Activated gamma-delta T cell treated with anti-CD3 and anti-CD28 coated beads, Interleukin-2, amount 50 U/mL, for 16 hours (primary cell): ENCODE measurements at regions not wholly inside any gene's neighbourhood (a gene's known extent, or its start where the extent isn't known, plus 50 kb on each side); places are given as distances from the start of the nearest gene placed in this dataset.

Experiments
- DNase-seq: peaks from one replicate; pipeline ENCODE4 v3.0.0-alpha.2; 2020; ENCODE audit warnings: low read depth

- no peak for DNase-seq
Observed at GRCh38 chr12:4015225-4016091, 142.3 kb upstream of the PARP11 start.

DNA sequence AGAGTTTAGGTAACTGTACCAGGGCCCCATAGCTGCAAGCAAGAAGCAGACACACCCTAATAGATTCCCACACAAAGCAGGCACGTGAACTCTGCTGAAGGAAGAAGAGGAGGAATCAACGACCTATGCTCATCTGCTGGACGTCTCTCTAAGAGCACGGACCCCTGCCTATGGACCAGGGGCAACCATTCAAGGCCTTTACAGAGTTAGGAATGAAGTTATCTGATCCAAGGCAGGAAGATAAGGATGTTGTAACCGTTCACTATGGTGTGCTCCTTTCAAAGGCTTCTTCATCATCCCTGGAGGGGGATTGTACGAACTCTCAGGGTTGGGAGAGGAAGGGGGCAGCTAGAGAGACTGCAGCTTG is 141.6 kb upstream of the PARP11 start:
- DNase-seq: no peak

- no peak for DNase-seq
Observed at GRCh38 chr12:4014444-4014843, 141.2 kb upstream of the PARP11 start.

DNA sequence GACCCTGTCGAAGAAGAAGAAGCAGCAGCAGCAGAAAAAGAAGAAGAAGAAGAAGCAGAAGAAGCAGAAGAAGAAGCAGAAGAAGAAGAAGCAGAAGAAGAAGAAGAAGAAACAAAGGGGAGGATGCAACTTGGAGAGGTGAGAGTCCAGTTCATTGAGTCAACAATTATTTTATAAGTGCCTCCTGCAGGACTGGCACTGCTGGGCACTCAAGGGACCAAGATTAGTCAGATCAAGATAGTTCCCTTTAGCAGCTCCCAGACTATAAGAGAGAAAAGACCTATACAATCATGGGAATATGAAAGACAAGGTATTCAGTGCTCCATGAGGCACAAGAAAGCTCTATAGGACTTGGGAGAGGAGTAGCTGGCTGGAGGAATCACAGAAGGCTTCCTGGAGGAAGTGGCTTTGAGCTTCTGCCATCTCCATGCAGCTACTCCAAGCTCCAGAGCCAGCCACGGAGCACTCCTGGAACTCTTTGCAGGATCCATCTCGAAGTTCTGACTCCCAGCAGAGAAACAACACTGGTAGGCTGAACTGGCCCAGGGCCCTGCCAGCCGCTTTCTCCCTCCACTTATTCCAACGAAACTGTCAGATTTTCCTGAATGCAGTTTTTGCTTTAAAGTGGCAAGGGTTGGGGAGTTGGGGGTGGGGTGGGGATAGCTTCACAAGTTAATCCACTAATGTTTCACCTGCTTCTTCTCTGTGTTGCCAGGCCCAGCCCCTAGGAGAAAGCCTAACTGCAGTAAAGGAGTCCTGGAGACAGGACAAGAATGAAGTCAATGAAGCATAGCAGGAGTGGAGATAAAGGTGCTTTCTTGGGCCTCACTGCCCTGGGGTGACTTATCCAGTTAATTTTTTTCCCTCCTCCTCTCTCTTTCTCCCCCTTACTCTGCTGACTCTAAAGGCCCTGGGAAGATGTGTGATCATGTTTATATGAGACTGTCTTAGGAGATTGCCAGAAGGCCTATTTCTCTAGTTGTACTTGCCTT is 140.1 kb upstream of the PARP11 start:
- DNase-seq: no peak

DNA sequence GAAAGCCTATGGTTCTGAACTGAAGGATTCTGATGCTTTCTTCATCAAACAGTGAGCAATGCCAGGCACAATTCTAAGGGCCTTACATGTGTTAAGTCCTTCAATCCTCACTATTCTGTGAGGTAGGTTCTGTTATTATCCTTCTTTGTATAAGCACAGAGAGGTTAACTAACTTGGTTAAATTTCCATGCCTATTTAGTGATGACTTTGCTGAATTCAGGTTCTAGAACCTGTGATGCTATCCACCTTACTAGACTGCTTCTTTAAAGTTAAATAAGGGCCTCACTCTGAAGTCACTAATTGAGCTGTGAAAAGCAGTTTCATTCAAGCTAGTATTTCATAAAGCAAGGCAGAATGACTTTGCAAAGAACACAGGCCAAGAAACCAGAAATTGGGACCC is 138.9 kb upstream of the PARP11 start:
- no peak for DNase-seq

- DNase-seq: no peak
Observed at GRCh38 chr12:4011597-4011996, 138.4 kb upstream of the PARP11 start.

- DNase-seq: no peak
Observed at GRCh38 chr12:4009979-4010704, 136.9 kb upstream of the PARP11 start.

DNA sequence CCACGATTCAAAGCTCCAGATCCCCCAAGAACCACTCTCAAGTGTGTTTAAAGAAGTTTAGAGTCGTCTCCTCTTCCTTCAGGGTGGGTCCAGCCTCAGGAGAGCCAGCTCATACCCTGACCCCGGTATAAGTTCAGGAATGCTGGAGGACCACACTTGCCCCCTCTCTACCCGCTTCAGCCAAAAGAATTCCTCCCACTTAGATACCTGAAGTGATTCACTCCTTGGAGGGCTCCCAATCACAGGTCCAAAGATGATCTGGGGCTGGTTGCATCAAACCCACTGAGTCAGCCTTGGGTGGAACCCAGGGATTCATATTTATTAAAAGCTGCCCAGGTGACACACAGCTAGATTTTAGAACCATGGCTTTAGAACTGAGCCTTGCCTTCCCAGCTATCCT is 133.5 kb upstream of the PARP11 start:
- no peak for DNase-seq

DNA sequence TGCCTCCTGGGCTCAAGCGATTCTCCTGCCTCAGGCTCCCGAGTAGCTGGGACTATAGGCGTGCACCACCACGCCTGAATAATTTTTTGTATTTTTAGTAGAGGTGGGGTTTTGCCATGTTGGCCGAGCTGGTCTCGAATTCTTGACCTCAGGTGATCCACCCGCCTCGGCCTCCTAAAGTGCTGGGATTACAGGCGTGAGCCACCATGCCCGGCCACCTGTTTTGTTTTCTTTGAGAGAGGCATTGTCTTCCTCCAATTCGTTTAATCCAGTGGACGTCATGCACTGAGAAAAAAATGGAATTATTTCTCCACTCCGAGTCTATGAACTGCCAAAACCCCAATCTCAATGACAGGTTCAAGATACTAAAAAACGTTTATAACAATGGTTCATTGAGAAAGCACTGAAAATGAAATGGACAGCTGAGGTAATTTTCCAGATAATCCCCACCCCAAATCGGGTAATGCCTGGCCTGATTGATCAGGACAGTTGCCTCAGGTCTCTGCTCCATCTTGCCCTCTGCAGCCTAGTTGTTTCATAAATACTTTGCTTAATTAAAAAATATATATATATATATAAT is 132.7 kb upstream of the PARP11 start:
- no peak for DNase-seq

DNA sequence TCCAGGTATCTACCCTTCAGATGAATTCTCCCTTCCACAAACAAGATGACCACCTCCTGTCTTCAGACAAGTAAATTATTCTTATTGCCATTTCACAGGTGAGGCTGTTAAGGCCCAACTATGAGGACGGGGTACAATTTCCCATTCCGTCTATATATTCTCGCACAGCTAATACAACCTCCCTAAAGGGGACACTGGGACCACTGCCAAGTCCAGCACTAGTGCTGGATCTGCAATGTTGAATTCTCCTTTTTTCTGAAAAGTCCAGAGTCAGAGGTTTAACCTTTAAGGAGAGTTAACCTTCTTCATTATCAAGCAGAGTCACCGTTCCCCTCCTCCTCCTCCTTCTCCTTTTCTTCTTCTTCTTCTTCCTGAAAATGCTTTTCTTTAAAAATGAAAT is 130.4 kb upstream of the PARP11 start:
- no peak for DNase-seq

DNA sequence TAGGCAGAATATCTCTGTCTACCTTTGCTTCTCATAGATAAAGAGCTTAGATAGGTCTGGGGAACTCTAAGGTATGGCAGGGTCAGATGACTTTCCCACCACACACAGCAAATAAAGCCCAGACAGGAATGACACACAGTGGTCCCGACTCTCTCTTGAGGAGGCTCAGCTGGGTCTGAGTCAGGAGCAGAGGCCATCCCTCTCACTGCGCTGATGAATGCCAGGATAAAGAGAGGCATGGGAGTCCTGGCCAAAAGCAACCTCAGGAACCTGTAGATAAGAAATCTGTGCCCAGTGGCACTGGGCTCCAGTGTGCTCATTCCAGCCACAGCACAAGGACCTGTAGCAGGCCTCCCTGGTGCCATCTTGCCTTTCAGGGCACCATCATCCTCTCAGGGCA is 129.4 kb upstream of the PARP11 start:
- DNase-seq: no peak

DNA sequence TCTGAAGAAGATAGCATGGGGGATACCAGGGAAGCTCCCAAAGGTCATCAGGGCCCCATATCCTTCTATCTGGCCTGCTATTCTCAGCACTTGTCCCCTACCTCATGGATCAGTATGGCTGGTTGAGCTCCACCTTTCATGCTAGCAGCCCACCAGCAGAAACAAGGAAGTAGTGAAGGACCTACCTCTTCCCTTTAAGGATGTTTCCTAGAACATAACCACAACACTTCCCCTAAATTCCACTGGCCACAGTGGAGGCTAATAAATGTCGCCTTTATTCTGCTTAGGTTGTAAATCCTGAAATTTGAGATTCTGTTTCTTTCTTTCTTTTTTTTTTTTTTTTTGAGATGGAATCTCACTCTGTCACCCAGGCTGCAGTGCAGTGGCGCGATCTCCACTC is 128.6 kb upstream of the PARP11 start:
- DNase-seq: no peak

DNA sequence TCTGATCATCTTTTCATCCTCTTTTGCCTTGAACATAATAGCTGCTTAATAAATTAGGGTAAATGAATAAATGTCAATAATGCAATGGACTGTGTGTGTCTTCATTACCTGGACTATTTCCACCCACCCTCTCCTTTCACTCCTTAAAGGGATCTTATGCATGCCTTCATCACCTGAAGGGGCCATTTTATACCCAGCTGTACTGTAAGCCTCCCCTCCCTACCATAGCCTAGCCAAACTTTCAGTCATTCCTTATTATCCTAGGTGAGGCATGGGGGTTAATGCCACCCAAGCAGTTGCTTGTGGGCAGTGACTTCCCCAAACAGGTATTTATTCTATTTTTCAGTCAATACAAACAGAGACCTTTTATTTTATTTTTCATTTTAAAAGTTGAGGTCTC is 127.8 kb upstream of the PARP11 start:
- DNase-seq: no peak

DNA sequence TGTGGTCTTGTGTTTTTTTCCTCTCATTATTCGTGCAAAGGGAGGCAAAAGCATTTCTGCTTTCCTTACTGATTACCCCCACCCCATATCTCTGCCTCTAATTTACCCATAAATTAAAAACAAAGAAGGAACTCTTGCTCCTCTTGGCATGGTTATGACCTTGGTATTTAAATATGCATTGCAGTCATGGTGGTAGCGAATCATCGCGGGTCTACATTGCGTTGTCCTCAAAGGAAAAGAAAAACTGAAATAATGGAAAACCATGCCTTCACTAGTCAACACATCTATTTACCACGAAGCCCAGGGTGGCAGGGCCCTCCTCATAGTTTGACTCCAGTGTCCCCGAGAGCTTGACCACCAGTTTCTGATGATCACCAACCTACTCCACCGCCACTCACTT is 126.7 kb upstream of the PARP11 start:
- DNase-seq: no peak

DNA sequence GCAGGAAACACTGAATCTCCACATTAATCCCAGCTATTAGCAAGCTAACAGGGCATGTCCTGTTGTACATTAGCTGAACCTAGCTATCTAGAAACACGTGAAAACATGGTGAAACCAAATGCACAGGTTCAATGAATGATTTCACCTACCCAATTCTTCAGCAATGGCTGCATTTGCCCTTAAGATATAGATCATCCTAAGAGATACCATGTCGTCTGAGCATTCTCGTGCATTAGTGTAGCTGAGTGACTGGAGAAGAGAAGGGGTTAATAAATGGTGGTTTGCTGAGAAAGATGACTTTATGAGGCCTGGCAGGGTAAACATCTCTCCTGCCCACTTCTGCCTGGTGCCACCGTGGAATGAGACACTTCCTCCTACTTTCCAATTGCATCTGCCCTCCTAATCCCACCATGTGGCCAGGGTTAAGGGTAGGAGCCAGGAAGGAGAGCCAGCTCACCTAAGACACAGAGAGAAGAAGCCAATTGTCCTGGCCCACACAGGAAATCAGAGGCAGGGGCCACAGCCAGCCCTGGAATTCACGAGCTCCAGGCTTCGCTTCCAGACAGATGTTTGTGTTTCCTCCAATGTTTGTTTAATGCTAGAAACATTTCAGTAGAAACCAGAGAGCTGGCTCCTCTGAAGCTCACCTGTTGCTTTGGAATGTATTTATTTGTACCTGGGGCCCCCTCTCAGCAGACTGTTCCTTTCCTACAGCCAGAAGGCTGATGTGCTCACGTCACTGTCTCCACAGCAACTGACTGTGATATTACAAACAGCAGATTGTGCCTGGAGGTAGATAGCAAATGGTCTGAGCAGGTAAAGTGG is 126.0 kb upstream of the PARP11 start:
- DNase-seq: no peak

- no peak for DNase-seq
Observed at GRCh38 chr12:3998397-3998796, 125.2 kb upstream of the PARP11 start.

DNA sequence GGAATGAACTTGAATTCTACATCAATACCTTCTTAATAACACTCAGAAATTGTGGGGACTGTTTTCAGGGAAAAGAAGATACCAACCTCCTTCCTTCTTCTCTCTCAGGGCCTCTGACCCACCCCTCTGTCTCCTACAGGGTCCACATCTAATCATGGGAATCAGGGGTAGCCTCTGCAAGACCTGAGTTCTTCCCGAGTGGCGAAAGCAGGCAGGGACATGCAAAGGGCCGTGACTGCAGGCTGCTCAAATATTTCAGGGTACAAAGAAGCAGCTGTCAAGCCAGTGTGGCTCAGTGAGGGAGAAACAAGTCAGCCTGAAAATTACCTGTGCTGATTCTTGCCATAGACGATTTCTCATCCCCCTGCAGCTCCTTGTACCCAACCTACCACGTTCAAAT is 123.1 kb upstream of the PARP11 start:
- DNase-seq: no peak

- DNase-seq: no peak
Observed at GRCh38 chr12:3995306-3995705, 122.1 kb upstream of the PARP11 start.

DNA sequence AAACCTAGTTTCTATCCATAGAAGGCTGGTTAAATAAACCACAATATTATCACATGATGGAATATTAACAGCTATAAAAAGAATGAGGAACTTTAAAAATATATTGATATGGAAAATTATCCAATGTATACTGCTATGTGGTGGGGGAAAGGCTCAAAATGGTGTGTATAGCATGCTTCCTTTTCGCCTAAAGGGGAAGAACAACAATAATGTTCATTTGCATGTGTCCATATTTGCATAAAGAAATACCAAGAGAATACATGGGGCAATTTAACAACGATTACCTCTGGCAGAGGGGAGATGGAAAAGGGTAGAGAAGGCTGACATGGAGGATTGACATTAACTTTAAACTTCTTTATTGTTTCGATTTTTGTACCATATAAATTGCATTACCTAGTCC is 121.3 kb upstream of the PARP11 start:
- no peak for DNase-seq

DNA sequence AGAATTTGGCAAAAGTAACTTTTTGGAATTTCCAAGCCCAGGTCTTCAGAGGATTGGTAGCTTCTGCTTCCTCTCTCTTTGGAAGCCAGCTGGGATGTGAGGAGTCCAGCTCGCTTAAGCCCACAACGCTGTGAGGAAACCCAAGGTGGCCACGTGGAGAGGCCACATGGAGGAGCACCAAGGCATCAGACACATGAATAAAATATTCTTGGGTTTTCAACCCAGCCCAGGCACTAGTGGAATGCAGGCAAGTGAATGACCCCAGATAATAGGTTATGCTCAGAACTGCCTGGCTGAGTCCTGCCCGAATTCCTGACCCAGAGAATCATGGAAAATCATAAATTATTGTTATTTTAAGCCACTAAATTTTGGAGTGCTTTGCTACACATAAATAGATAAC is 119.7 kb upstream of the PARP11 start:
- no peak for DNase-seq
